WTC11 (cell line): ENCODE measurements at regions not wholly inside any gene's neighbourhood (a gene's known extent, or its start where the extent isn't known, plus 50 kb on each side); places are given as distances from the start of the nearest gene placed in this dataset.

Experiments used
- ATAC-seq: fragments of 200-7000 bp; cut with Tn5 transposase; 2 replicates; pipeline ENCODE4 v1.10.0; 2021; ENCODE audit warnings: mild to moderate bottlenecking, moderate library complexity
- CTCF ChIA-PET: fragments of 300-600 bp; sonication (Branson Sonifier 250); formaldehyde crosslinking; loops from one replicate; lab custom pipeline; 2021; ENCODE audit warnings: antibody characterized with exemption; lab: Charles Lee
- POLR2A ChIA-PET: fragments of 350-600 bp; sonication (Branson Sonifier 250); formaldehyde crosslinking; loops from one replicate; lab custom pipeline; 2021; ENCODE audit warnings: antibody characterized with exemption; lab: Charles Lee
- DNase-seq: peaks from one replicate; pipeline ENCODE4 v3.0.0; 2021; ENCODE audit warnings: low spot score
- H3K27ac Mint-ChIP-seq: 2 replicates; pipeline ENCODE4 v1.8.0; 2021; ENCODE audit warnings: mixed read lengths
- H3K27me3 Mint-ChIP-seq: 2 replicates; pipeline ENCODE4 v1.8.0; 2021; ENCODE audit warnings: low read depth, mild to moderate bottlenecking, moderate library complexity, mixed read lengths
- H3K36me3 Mint-ChIP-seq: 2 replicates; pipeline ENCODE4 v1.8.0; 2021; ENCODE audit warnings: mixed read lengths
- H3K4me1 Mint-ChIP-seq: 2 replicates; pipeline ENCODE4 v1.8.0; 2022; ENCODE audit warnings: mixed read lengths
- H3K4me3 Mint-ChIP-seq: 2 replicates; pipeline ENCODE4 v1.8.0; 2021; ENCODE audit warnings: mild to moderate bottlenecking, moderate library complexity, mixed read lengths
- H3K9me3 Mint-ChIP-seq: 2 replicates; pipeline ENCODE4 v1.8.0; 2021; ENCODE audit warnings: mixed read lengths
- GRHL2 ChIP-seq: fragments of 250-450 bp; sonication (Bioruptor Pico); IDR thresholded peaks from 2 replicates; pipeline ENCODE4 v1.8.0; 2022; ENCODE audit warnings: mild to moderate bottlenecking, moderate library complexity; ENCODE audit not compliant: insufficient replicate concordance, severe bottlenecking
- HMGA2 ChIP-seq: fragments of 250-450 bp; sonication (Bioruptor Pico); IDR thresholded peaks from 2 replicates; pipeline ENCODE4 v1.4.0; 2021; ENCODE audit warnings: mild to moderate bottlenecking, moderate library complexity
- SMAD4 ChIP-seq: sonication (generic); formaldehyde crosslinking; IDR thresholded peaks from 2 replicates; pipeline ENCODE4 v1.8.0; 2022; ENCODE audit warnings: mild to moderate bottlenecking, missing genetic modification reagents
- SP1 ChIP-seq: sonication (generic); formaldehyde crosslinking; conservative IDR thresholded peaks from 2 replicates; pipeline ENCODE4 v1.8.1; 2022; ENCODE audit warnings: missing genetic modification reagents
- TEAD1 ChIP-seq: sonication (generic); formaldehyde crosslinking; IDR thresholded peaks from 2 replicates; pipeline ENCODE4 v1.8.0; 2022; ENCODE audit warnings: mild to moderate bottlenecking, missing genetic modification reagents
- TP53 ChIP-seq: sonication (generic); formaldehyde crosslinking; IDR thresholded peaks from 2 replicates; pipeline ENCODE4 v1.8.1; 2023; ENCODE audit warnings: mild to moderate bottlenecking, missing genetic modification reagents
- ZNF121 ChIP-seq: sonication (generic); formaldehyde crosslinking; IDR thresholded peaks from 2 replicates; pipeline ENCODE4 v1.8.0; 2023; ENCODE audit warnings: missing genetic modification reagents
- ZNF219 ChIP-seq: sonication (generic); formaldehyde crosslinking; IDR thresholded peaks from 2 replicates; pipeline ENCODE4 v1.8.0; 2023; ENCODE audit warnings: missing genetic modification reagents, mild to moderate bottlenecking, borderline replicate concordance
- ZNF263 ChIP-seq: sonication (generic); formaldehyde crosslinking; IDR thresholded peaks from 2 replicates; pipeline ENCODE4 v1.8.1; 2022; ENCODE audit warnings: low read depth, mild to moderate bottlenecking, moderate library complexity, missing genetic modification reagents
- ZNF416 ChIP-seq: fragments of 250-450 bp; sonication (Bioruptor Pico); IDR thresholded peaks from 2 replicates; pipeline ENCODE4 v1.9.0; 2021; ENCODE audit warnings: mild to moderate bottlenecking, inconsistent platforms
- TF ChIP-seq, protein P1 (sequence below): sonication (generic); formaldehyde crosslinking; IDR thresholded peaks from 2 replicates; pipeline ENCODE4 v1.8.0; 2022; ENCODE audit warnings: missing genetic modification reagents
- TF ChIP-seq, protein P2 (sequence below): sonication (generic); formaldehyde crosslinking; IDR thresholded peaks from 2 replicates; pipeline ENCODE4 v1.8.0; 2022; ENCODE audit warnings: mild to moderate bottlenecking, missing genetic modification reagents
- TF ChIP-seq, protein P3 (sequence below): sonication (generic); formaldehyde crosslinking; IDR thresholded peaks from 2 replicates; pipeline ENCODE4 v1.8.0; 2022; ENCODE audit warnings: mild to moderate bottlenecking, missing genetic modification reagents
- TF ChIP-seq, protein P4 (sequence below): sonication (generic); formaldehyde crosslinking; conservative IDR thresholded peaks from 2 replicates; pipeline ENCODE4 v1.8.1; 2023; ENCODE audit warnings: mild to moderate bottlenecking, low read depth, missing genetic modification reagents, moderate library complexity
- TF ChIP-seq, protein P5 (sequence below): sonication (generic); formaldehyde crosslinking; IDR thresholded peaks from 2 replicates; pipeline ENCODE4 v1.8.1; 2022; ENCODE audit warnings: low read depth, mild to moderate bottlenecking, moderate library complexity, missing genetic modification reagents, borderline replicate concordance
- TF ChIP-seq, protein P6 (sequence below): fragments of 200-600 bp; IDR thresholded peaks from 2 replicates; pipeline ENCODE4 v1.8.0; 2022; ENCODE audit warnings: antibody characterized with exemption
- TF ChIP-seq, protein P7 (sequence below): sonication (generic); formaldehyde crosslinking; IDR thresholded peaks from 2 replicates; pipeline ENCODE4 v1.8.0; 2022; ENCODE audit warnings: mild to moderate bottlenecking, missing genetic modification reagents

DNA sequence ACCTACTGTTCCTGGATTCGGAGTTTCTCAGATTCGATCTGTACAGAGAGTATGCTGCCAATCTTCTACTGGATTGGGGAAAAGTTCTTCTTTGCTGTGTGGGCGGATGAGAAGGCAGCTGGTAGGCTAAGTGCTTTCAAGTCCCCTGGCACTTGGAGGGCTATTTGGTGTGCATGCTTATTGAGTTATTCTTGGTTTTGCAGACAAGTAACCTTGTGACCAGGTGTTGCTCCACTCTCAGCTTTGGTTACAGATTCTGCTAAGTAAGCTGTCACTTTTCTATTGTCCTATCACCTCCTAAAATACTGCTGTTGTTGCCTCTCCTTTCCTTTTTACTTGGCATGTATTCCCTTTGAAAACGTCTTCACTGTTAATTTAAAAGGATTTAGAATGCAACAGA is 1375.1 kb upstream of the LRRTM3 start (continued):
- TF ChIP-seq, protein P1, sequence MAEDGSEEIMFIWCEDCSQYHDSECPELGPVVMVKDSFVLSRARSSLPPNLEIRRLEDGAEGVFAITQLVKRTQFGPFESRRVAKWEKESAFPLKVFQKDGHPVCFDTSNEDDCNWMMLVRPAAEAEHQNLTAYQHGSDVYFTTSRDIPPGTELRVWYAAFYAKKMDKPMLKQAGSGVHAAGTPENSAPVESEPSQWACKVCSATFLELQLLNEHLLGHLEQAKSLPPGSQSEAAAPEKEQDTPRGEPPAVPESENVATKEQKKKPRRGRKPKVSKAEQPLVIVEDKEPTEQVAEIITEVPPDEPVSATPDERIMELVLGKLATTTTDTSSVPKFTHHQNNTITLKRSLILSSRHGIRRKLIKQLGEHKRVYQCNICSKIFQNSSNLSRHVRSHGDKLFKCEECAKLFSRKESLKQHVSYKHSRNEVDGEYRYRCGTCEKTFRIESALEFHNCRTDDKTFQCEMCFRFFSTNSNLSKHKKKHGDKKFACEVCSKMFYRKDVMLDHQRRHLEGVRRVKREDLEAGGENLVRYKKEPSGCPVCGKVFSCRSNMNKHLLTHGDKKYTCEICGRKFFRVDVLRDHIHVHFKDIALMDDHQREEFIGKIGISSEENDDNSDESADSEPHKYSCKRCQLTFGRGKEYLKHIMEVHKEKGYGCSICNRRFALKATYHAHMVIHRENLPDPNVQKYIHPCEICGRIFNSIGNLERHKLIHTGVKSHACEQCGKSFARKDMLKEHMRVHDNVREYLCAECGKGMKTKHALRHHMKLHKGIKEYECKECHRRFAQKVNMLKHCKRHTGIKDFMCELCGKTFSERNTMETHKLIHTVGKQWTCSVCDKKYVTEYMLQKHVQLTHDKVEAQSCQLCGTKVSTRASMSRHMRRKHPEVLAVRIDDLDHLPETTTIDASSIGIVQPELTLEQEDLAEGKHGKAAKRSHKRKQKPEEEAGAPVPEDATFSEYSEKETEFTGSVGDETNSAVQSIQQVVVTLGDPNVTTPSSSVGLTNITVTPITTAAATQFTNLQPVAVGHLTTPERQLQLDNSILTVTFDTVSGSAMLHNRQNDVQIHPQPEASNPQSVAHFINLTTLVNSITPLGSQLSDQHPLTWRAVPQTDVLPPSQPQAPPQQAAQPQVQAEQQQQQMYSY (CRISPR knock-in tag): no peak
- TF ChIP-seq TEAD1 (CRISPR knock-in tag) (no peak), ZNF219 (CRISPR knock-in tag) (no peak)

DNA sequence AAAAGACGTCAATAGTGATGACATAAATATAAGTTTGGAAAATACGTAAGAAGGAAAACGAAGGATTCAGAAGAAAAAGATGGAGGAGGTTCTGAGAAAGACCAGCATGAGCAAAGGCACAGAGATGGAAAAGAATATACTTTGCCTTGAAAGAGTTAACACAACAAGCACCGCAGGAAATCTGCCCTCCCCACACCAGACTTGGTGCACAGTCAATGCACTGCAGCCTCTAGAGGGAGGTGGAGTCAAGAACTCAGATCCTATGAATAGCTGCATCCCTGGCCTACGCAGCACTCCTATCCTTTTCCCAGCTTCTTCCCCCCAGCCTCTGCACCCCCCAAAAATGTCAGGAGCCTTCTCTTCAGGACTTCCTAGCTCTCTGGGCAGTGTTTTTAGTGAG is 1370.6 kb upstream of the LRRTM3 start:
- H3K27me3 Mint-ChIP-seq: no peaks in the 10 kb centered on the region
- TF ChIP-seq ZNF121: no peak
- no peak for TF ChIP-seq SMAD4 (CRISPR knock-in tag)
- TF ChIP-seq ZNF263 (CRISPR knock-in tag): no peak
- TF ChIP-seq TP53 (CRISPR knock-in tag): no peak
- TF ChIP-seq, protein P2, sequence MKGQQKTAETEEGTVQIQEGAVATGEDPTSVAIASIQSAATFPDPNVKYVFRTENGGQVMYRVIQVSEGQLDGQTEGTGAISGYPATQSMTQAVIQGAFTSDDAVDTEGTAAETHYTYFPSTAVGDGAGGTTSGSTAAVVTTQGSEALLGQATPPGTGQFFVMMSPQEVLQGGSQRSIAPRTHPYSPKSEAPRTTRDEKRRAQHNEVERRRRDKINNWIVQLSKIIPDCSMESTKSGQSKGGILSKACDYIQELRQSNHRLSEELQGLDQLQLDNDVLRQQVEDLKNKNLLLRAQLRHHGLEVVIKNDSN (CRISPR knock-in tag): no peak
- no peak for TF ChIP-seq SP1 (CRISPR knock-in tag)
- ATAC-seq: peak; percentile 75
- peaks cover under 1% of the 10 kb centered on the region; the same call in 1 of the 2 replicates for H3K9me3 Mint-ChIP-seq
- POLR2A ChIA-PET: interaction anchor here (0.6 kb wide), 1 partner anchor 63 kb away, joined by 8 read pairs; no protein-coding TSS in a partner anchor
- H3K4me3 Mint-ChIP-seq: no peak overlapping the region
- H3K4me1 Mint-ChIP-seq: 0 out of 2 replicates have a peak, but pooled peaks cover 4% of the 10 kb centered on the region
- CTCF ChIA-PET: no interaction called here
- DNase-seq: no peak
- no peaks in the 10 kb centered on the region for H3K36me3 Mint-ChIP-seq
- no peak overlapping the region for H3K27ac Mint-ChIP-seq

DNA sequence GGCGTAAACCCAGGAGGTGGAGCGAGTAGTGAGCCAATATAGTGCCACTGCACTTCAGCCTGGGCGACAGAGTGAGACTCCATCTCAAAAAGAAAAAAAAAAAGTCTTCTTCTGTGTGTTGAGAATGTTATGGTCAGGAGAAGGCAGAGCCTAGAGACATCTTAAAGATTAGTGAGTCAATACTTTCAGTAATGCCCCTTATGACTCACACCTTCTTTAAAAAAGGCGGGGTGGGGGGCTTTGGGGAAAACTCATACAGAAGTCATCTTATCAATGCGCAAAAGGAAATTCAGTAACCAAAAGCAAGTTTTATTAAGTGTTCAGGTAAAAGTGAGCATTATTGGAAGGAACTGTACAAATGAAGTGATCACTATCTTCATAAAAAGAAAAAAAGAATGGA is 1369.8 kb upstream of the LRRTM3 start:
- TF ChIP-seq GRHL2 (CRISPR knock-in tag) (no peak), HMGA2 (no peak), ZNF416 (CRISPR knock-in tag) (no peak)
- TF ChIP-seq, protein P3, sequence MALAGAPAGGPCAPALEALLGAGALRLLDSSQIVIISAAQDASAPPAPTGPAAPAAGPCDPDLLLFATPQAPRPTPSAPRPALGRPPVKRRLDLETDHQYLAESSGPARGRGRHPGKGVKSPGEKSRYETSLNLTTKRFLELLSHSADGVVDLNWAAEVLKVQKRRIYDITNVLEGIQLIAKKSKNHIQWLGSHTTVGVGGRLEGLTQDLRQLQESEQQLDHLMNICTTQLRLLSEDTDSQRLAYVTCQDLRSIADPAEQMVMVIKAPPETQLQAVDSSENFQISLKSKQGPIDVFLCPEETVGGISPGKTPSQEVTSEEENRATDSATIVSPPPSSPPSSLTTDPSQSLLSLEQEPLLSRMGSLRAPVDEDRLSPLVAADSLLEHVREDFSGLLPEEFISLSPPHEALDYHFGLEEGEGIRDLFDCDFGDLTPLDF: no peak
- TF ChIP-seq, protein P4, sequence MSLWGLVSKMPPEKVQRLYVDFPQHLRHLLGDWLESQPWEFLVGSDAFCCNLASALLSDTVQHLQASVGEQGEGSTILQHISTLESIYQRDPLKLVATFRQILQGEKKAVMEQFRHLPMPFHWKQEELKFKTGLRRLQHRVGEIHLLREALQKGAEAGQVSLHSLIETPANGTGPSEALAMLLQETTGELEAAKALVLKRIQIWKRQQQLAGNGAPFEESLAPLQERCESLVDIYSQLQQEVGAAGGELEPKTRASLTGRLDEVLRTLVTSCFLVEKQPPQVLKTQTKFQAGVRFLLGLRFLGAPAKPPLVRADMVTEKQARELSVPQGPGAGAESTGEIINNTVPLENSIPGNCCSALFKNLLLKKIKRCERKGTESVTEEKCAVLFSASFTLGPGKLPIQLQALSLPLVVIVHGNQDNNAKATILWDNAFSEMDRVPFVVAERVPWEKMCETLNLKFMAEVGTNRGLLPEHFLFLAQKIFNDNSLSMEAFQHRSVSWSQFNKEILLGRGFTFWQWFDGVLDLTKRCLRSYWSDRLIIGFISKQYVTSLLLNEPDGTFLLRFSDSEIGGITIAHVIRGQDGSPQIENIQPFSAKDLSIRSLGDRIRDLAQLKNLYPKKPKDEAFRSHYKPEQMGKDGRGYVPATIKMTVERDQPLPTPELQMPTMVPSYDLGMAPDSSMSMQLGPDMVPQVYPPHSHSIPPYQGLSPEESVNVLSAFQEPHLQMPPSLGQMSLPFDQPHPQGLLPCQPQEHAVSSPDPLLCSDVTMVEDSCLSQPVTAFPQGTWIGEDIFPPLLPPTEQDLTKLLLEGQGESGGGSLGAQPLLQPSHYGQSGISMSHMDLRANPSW (CRISPR knock-in tag): no peak
- TF ChIP-seq, protein P1 (CRISPR knock-in tag): no peak
- TF ChIP-seq, protein P5, sequence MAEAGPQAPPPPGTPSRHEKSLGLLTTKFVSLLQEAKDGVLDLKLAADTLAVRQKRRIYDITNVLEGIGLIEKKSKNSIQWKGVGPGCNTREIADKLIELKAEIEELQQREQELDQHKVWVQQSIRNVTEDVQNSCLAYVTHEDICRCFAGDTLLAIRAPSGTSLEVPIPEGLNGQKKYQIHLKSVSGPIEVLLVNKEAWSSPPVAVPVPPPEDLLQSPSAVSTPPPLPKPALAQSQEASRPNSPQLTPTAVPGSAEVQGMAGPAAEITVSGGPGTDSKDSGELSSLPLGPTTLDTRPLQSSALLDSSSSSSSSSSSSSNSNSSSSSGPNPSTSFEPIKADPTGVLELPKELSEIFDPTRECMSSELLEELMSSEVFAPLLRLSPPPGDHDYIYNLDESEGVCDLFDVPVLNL: no peak
- TF ChIP-seq, protein P6, sequence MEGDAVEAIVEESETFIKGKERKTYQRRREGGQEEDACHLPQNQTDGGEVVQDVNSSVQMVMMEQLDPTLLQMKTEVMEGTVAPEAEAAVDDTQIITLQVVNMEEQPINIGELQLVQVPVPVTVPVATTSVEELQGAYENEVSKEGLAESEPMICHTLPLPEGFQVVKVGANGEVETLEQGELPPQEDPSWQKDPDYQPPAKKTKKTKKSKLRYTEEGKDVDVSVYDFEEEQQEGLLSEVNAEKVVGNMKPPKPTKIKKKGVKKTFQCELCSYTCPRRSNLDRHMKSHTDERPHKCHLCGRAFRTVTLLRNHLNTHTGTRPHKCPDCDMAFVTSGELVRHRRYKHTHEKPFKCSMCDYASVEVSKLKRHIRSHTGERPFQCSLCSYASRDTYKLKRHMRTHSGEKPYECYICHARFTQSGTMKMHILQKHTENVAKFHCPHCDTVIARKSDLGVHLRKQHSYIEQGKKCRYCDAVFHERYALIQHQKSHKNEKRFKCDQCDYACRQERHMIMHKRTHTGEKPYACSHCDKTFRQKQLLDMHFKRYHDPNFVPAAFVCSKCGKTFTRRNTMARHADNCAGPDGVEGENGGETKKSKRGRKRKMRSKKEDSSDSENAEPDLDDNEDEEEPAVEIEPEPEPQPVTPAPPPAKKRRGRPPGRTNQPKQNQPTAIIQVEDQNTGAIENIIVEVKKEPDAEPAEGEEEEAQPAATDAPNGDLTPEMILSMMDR: no peak
- TF ChIP-seq, protein P7, sequence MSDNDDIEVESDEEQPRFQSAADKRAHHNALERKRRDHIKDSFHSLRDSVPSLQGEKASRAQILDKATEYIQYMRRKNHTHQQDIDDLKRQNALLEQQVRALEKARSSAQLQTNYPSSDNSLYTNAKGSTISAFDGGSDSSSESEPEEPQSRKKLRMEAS (CRISPR knock-in tag): no peak
- 0 out of 2 replicates have a peak, but pooled peaks cover 4% of the 10 kb centered on the region for H3K4me1 Mint-ChIP-seq
- H3K9me3 Mint-ChIP-seq: peaks cover 8% of the 10 kb centered on the region
- no peaks in the 10 kb centered on the region for H3K27me3 Mint-ChIP-seq
- ATAC-seq (no peak), DNase-seq (no peak)
- ChIA-PET CTCF (no interaction called here), POLR2A (interaction anchor here (0.6 kb wide), 1 partner anchor 64 kb away, joined by 8 read pairs; no protein-coding TSS in a partner anchor)
- H3K4me3 Mint-ChIP-seq: no peak overlapping the region
- H3K36me3 Mint-ChIP-seq: no peaks in the 10 kb centered on the region
- H3K27ac Mint-ChIP-seq: no peak overlapping the region
